H7 (cell line): ENCODE measurements at regions not wholly inside any gene's neighbourhood (a gene's known extent, or its start where the extent isn't known, plus 50 kb on each side); places are given as distances from the start of the nearest gene placed in this dataset.

ENCODE experiments used
- DNase-seq: peaks from one replicate; pipeline ENCODE4 v3.0.0; 2012
- H3K27me3 ChIP-seq: 2 replicates; pipeline ENCODE4 v1.6.0; 2011; ENCODE audit warnings: mild to moderate bottlenecking, low read length; ENCODE audit not compliant: control insufficient read depth, insufficient read depth
- H3K36me3 ChIP-seq: replicated peaks from 2 replicates; pipeline ENCODE4 v1.5.1; 2011; ENCODE audit warnings: low read length; ENCODE audit not compliant: control insufficient read depth, insufficient read depth
- H3K4me3 ChIP-seq: 2 replicates; pipeline ENCODE4 v1.5.1; 2011; ENCODE audit warnings: low read depth, mild to moderate bottlenecking, control low read depth, low read length, moderate library complexity; ENCODE audit not compliant: insufficient read depth

DNA sequence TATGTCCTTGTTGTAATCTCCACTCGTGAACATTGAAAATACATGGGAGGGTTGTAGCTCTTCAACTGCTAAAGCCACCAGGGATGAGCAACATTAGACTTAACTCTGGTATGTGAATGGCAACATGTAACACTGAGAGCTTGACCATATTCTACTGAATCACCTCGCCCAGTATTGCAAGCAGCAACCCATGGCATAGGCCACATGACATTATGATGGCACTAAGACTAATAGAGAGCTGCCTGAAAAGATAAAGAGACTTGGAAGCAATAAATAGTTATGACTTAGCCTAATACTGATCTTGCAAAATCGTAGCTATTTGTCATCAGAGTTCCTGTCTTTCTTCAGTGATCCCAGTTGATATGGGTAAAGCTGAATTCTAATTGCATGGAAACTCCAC is 108.4 kb upstream of the NREP start:
- no peak for DNase-seq
- H3K36me3 ChIP-seq: no peaks in the 10 kb centered on the region
- H3K4me3 ChIP-seq: no peak overlapping the region
- no peaks in the 10 kb centered on the region for H3K27me3 ChIP-seq

GRCh38 chr5:111863801-111864200 is 106.8 kb upstream of the NREP start:
- no peaks in the 10 kb centered on the region for H3K36me3 ChIP-seq
- no peaks in the 10 kb centered on the region for H3K27me3 ChIP-seq
- DNase-seq: no peak
- no peak overlapping the region for H3K4me3 ChIP-seq

GRCh38 chr5:111859533-111860270 is 102.7 kb upstream of the NREP start:
- Histone ChIP-seq H3K27me3 (no peaks in the 10 kb centered on the region), H3K4me3 (no peak overlapping the region), H3K36me3 (no peaks in the 10 kb centered on the region)
- no peak for DNase-seq

DNA sequence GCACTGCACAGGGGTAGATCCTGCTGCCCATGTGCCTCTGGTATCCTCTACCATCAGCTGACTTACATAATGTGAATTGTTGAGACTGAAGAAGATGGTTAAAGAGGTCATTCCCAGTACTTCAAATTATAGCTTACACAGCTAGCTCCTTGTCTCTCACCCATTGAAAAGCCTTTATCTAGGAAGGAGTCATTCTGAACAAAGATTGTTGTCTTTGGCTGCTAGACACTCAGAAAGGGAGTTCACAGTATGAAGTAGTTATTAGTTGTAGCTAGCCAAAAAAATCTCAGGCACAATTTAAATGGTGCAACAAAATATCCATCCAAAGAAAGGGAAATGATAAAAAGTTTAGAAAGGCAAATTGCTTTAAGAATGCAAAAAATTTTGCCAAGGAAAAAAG is 102.0 kb upstream of the NREP start:
- DNase-seq: no peak
- H3K4me3 ChIP-seq: no peak overlapping the region
- H3K27me3 ChIP-seq: no peaks in the 10 kb centered on the region
- no peaks in the 10 kb centered on the region for H3K36me3 ChIP-seq

DNA sequence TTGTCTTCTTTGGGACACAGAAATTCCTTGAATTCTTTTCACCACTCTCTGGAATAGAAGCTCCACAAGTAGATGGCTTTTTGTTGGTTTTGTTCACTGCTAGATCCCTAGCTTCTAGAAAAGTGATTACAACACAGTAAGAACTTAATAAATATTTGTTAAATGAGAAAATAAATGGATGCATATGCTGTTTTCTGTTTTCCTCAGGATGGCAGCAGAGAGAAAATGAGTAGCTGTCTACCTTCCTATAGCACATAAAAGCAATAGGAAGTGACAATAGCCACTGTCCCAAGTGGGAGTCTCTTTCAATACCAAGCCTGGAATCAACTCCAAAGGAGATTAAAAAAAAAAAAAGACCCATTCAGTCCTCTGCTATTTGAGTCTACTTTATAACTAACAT is 100.6 kb upstream of the NREP start:
- no peak for DNase-seq
- H3K27me3 ChIP-seq: no peaks in the 10 kb centered on the region
- H3K4me3 ChIP-seq: no peak overlapping the region
- no peaks in the 10 kb centered on the region for H3K36me3 ChIP-seq

GRCh38 chr5:111856876-111857466 is 100.0 kb upstream of the NREP start:
- no peak overlapping the region for H3K4me3 ChIP-seq
- DNase-seq: no peak
- H3K36me3 ChIP-seq: no peaks in the 10 kb centered on the region
- H3K27me3 ChIP-seq: no peaks in the 10 kb centered on the region

DNA sequence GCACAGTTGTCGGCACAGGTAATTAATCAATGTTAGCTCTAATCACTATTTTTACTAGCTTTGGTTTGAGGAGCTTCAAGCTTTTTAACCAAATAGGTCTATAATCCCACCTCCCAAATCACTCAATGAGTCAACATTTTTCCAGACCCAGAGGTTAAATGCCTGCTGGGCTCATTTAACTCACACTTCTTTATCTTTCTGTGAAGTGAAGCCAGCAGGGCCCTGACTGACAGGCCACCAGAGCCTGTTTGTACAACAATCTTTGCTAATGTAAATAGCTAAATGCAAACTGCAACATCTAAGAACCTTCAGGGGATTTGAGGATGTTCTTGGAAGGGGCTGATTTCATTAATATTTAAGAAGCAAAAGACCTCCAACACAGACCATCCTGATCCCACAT is 98.4 kb upstream of the NREP start:
- Histone ChIP-seq H3K27me3 (no peaks in the 10 kb centered on the region), H3K36me3 (no peaks in the 10 kb centered on the region), H3K4me3 (no peak overlapping the region)
- DNase-seq: no peak

- DNase-seq: no peak
- H3K27me3 ChIP-seq: no peaks in the 10 kb centered on the region
- H3K4me3 ChIP-seq: no peak overlapping the region
- no peaks in the 10 kb centered on the region for H3K36me3 ChIP-seq
Measured at GRCh38 chr5:111854186-111854585, 97.2 kb upstream of the NREP start.

- Histone ChIP-seq H3K4me3 (no peak overlapping the region), H3K27me3 (no peaks in the 10 kb centered on the region), H3K36me3 (no peaks in the 10 kb centered on the region)
- no peak for DNase-seq
Measured at GRCh38 chr5:111853748-111854147, 96.8 kb upstream of the NREP start.

- Histone ChIP-seq H3K27me3 (no peaks in the 10 kb centered on the region), H3K36me3 (no peaks in the 10 kb centered on the region), H3K4me3 (no peak overlapping the region)
- no peak for DNase-seq
Measured at GRCh38 chr5:111851631-111852548, 94.9 kb upstream of the NREP start.

DNA sequence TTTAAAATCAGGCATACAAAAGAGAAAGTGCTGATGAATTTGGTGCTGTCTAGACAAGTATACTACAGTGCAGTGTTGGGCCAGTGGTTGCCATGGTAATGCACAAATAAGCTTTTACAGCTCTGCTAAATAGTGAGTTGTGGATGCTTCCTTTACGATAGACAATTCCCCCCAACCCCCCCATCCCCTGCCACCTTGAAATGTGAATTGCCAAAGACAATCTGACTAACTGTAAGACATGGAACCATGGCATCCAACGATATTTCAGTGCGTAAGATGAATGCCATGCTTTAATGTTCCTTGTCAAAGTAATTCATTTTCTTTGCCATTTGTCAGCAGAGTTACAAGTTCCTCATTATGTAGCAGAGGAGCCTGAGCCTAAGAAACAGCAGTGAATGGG is 91.5 kb upstream of the NREP start:
- no peak overlapping the region for H3K4me3 ChIP-seq
- DNase-seq: no peak
- no peaks in the 10 kb centered on the region for H3K36me3 ChIP-seq
- no peaks in the 10 kb centered on the region for H3K27me3 ChIP-seq

GRCh38 chr5:111847052-111847925 is 90.3 kb upstream of the NREP start:
- no peak for DNase-seq
- Histone ChIP-seq H3K4me3 (no peak overlapping the region), H3K36me3 (no peaks in the 10 kb centered on the region), H3K27me3 (no peaks in the 10 kb centered on the region)

GRCh38 chr5:111840036-111840674 is 83.2 kb upstream of the NREP start:
- Histone ChIP-seq H3K27me3 (no peaks in the 10 kb centered on the region), H3K36me3 (no peaks in the 10 kb centered on the region), H3K4me3 (no peak overlapping the region)
- no peak for DNase-seq

DNA sequence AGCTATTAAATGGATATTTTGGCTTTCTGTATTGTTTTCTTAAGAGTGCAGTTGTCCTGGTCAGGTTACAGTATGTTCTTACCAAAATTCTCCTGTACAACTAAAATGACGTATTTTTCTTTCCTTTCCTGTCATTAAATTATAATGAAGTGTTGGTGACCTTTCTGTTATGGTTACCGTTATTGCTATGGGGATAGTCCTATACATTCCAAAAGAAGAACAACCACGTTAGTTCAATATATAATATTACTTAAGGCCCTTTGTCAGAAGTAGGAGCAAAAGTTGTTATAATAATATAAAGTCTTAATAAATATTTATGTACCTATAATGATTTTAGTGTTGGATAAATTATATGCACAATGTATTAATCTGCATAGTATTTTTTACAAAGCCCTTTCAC is 82.4 kb upstream of the NREP start:
- no peaks in the 10 kb centered on the region for H3K27me3 ChIP-seq
- no peaks in the 10 kb centered on the region for H3K36me3 ChIP-seq
- DNase-seq: no peak
- no peak overlapping the region for H3K4me3 ChIP-seq
